Neural cell (in vitro differentiated cells): ENCODE measurements at regions not wholly inside any gene's neighbourhood (a gene's known extent, or its start where the extent isn't known, plus 50 kb on each side); places are given as distances from the start of the nearest gene placed in this dataset.

Source experiments
- H2AFZ ChIP-seq: fragments of 200-600, 300-800 bp; sonication (generic), shearing (Covaris generic); 2 replicates; pipeline ENCODE4 v1.6.0; 2014; ENCODE audit warnings: low read depth, mild to moderate bottlenecking, antibody characterized with exemption, low read length, moderate library complexity
- H3F3A ChIP-seq: fragments of 200-600 bp; shearing (Covaris generic); 2 replicates; pipeline ENCODE4 v1.6.1; 2016; ENCODE audit warnings: mild to moderate bottlenecking, moderate library complexity, mixed read lengths, antibody characterized with exemption, low read length; ENCODE audit not compliant: insufficient read depth, poor library complexity, severe bottlenecking
- H3K27ac ChIP-seq: fragments of 200-600, 300-800 bp; sonication (generic), shearing (Covaris generic); 2 replicates; pipeline ENCODE4 v1.5.1; 2014; ENCODE audit warnings: mild to moderate bottlenecking, low read length, moderate library complexity
- H3K27me3 ChIP-seq: fragments of 300-800, 200-600 bp; sonication (generic), shearing (Covaris generic); 2 replicates; pipeline ENCODE4 v1.6.0; 2014; ENCODE audit warnings: mild to moderate bottlenecking, low read depth, low read length, moderate library complexity; ENCODE audit not compliant: insufficient read depth
- H3K36me3 ChIP-seq: fragments of 300-800, 200-600 bp; sonication (generic), shearing (Covaris generic); 2 replicates; pipeline ENCODE4 v1.5.1; 2014; ENCODE audit warnings: mild to moderate bottlenecking, antibody characterized with exemption, low read length, moderate library complexity; ENCODE audit not compliant: insufficient read depth
- H3K4me2 ChIP-seq: fragments of 300-800, 200-600 bp; sonication (generic), shearing (Covaris generic); 2 replicates; pipeline ENCODE4 v1.6.0; 2014; ENCODE audit warnings: mild to moderate bottlenecking, low read length
- H3K4me3 ChIP-seq: fragments of 300-800, 200-600 bp; sonication (generic), shearing (Covaris generic); 2 replicates; pipeline ENCODE4 v1.5.1; 2014; ENCODE audit warnings: mild to moderate bottlenecking, low read length, moderate library complexity
- H3K79me2 ChIP-seq: fragments of 200-600 bp; shearing (Covaris generic); replicated peaks from 2 replicates; pipeline ENCODE4 v1.6.0; 2014; ENCODE audit warnings: mild to moderate bottlenecking, low read length, moderate library complexity; ENCODE audit not compliant: insufficient read depth
- H3K9ac ChIP-seq: fragments of 300-800, 200-600 bp; sonication (generic), shearing (Covaris generic); 2 replicates; pipeline ENCODE4 v1.6.1; 2016; ENCODE audit warnings: mild to moderate bottlenecking, low read length, mixed read lengths
- H3K9me2 ChIP-seq: fragments of 200-600 bp; shearing (Covaris generic); 2 replicates; pipeline ENCODE4 v1.6.1; 2016; ENCODE audit warnings: mild to moderate bottlenecking, low read length, mixed read lengths; ENCODE audit not compliant: insufficient read depth
- H3K9me3 ChIP-seq: fragments of 200-600, 300-800 bp; sonication (generic), shearing (Covaris generic); 2 replicates; pipeline ENCODE4 v1.6.1; 2016; ENCODE audit warnings: mild to moderate bottlenecking, mixed run types, low read length, moderate library complexity, mixed read lengths
- H4K20me1 ChIP-seq: fragments of 200-600 bp; shearing (Covaris generic); 2 replicates; pipeline ENCODE4 v1.6.1; 2016; ENCODE audit warnings: mild to moderate bottlenecking, mixed run types; ENCODE audit not compliant: insufficient read depth
- CTCF ChIP-seq: fragments of 450-650 bp; IDR thresholded peaks from 2 replicates; pipeline ENCODE4 v1.5.1; 2014; ENCODE audit warnings: antibody characterized with exemption, mild to moderate bottlenecking, moderate library complexity; ENCODE audit not compliant: poor library complexity, severe bottlenecking
- EP300 ChIP-seq: fragments of 450-650 bp; conservative IDR thresholded peaks from 2 replicates; pipeline ENCODE4 v1.6.1; 2014; ENCODE audit warnings: antibody characterized with exemption, mild to moderate bottlenecking, moderate library complexity; ENCODE audit not compliant: poor library complexity, severe bottlenecking
- EZH2 ChIP-seq: fragments of 200-600, 300-800 bp; shearing (Covaris generic), sonication (generic); IDR thresholded peaks from 2 replicates; pipeline ENCODE4 v1.6.1; 2014; ENCODE audit warnings: antibody characterized with exemption, low read length, borderline replicate concordance, mild to moderate bottlenecking; ENCODE audit not compliant: insufficient read depth, poor library complexity, severe bottlenecking
- MXI1 ChIP-seq: fragments of 450-650 bp; conservative IDR thresholded peaks from 2 replicates; pipeline ENCODE4 v1.6.1; 2014; ENCODE audit warnings: antibody characterized with exemption, mild to moderate bottlenecking; ENCODE audit not compliant: poor library complexity, severe bottlenecking
- POLR2AphosphoS5 ChIP-seq: IDR thresholded peaks from 2 replicates; pipeline ENCODE4 v1.6.1; 2012
- RAD21 ChIP-seq: fragments of 450-650 bp; conservative IDR thresholded peaks from 2 replicates; pipeline ENCODE4 v1.6.1; 2014; ENCODE audit warnings: antibody characterized with exemption, mild to moderate bottlenecking, moderate library complexity
- REST ChIP-seq: IDR thresholded peaks from 2 replicates; pipeline ENCODE4 v1.6.1; 2012; ENCODE audit warnings: borderline replicate concordance
- SMC3 ChIP-seq: fragments of 450-650 bp; conservative IDR thresholded peaks from 2 replicates; pipeline ENCODE4 v1.6.1; 2014; ENCODE audit warnings: antibody characterized with exemption, mild to moderate bottlenecking, moderate library complexity; ENCODE audit not compliant: poor library complexity
- TAF1 ChIP-seq: IDR thresholded peaks from 2 replicates; pipeline ENCODE4 v1.6.1; 2012; ENCODE audit warnings: low read depth

GRCh38 chr19:28511655-28512054, 701.3 kb downstream of the UQCRFS1 start:
- H3K4me2 ChIP-seq: no peak overlapping the region
- no peaks in the 10 kb centered on the region for H3K9me2 ChIP-seq
- TF ChIP-seq EZH2 (no peak), RAD21 (no peak), TAF1 (no peak), REST (no peak), MXI1 (no peak), CTCF (no peak), POLR2AphosphoS5 (no peak), SMC3 (no peak), EP300 (no peak)
- no peaks in the 10 kb centered on the region for H3K27me3 ChIP-seq
- H2AFZ ChIP-seq: no peak overlapping the region
- no peak overlapping the region for H3K9ac ChIP-seq
- no peak overlapping the region for H3K4me3 ChIP-seq
- no peaks in the 10 kb centered on the region for H4K20me1 ChIP-seq
- H3K36me3 ChIP-seq: no peaks in the 10 kb centered on the region
- H3K27ac ChIP-seq: no peak overlapping the region
- no peaks in the 10 kb centered on the region for H3K79me2 ChIP-seq
- no peaks in the 10 kb centered on the region for H3K9me3 ChIP-seq
- no peaks in the 10 kb centered on the region for H3F3A ChIP-seq

- Histone ChIP-seq H3K4me2 (no peak overlapping the region), H3K9ac (no peak overlapping the region), H4K20me1 (no peaks in the 10 kb centered on the region), H2AFZ (no peak overlapping the region), H3K27me3 (no peaks in the 10 kb centered on the region), H3K36me3 (no peaks in the 10 kb centered on the region), H3K27ac (peak overlapping the region; percentile 36), H3K4me3 (no peak overlapping the region), H3F3A (no peaks in the 10 kb centered on the region), H3K9me3 (no peaks in the 10 kb centered on the region), H3K79me2 (no peaks in the 10 kb centered on the region), H3K9me2 (no peaks in the 10 kb centered on the region)
- TF ChIP-seq RAD21 (no peak), REST (no peak), CTCF (no peak), SMC3 (no peak), TAF1 (no peak), MXI1 (no peak), EZH2 (no peak), POLR2AphosphoS5 (peak; percentile 66), EP300 (peak; percentile 49)
Measured at GRCh38 chr19:28509079-28509895, 703.7 kb downstream of the UQCRFS1 start.
